ENCODE measurements at regions not wholly inside any gene's neighbourhood (a gene's known extent, or its start where the extent isn't known, plus 50 kb on each side); places are given as distances from the start of the nearest gene placed in this dataset.

DNA sequence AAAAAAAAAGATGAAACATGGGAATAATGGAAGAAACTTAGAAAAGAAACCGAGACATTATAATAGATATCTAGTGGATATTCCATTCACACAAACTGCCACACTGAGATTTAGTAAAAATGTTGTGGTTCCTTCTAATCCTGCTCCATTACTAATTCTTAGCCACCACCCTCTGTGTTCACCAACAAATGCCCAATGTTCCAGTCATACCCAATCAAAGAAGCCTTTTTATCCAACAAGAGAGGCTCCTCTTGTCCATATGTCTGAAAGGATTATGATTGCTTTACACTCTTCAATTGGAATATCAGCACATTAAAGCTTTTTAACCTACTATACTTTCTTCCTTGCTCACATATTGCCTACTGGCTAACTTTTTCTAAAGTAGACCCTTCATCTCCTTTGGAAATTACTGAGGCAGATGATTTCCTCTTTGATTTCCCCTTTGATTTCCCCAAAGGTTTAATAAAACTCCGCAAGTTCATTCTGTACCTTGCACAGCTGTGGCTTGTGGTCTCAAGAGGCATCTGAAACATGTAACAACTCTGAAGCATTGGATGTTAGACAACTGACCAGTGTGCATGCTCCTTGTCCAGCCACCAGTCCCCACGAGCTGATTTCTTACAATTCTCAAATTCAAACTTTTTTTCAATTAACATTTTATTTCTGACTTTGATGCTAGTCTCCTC lies 305.6 kb upstream of the LYPLAL1 start:
- DNase-seq (ENCODE audit: low read depth, low spot score), result peak; percentile 64
- TF ChIP-seq, protein P1, sequence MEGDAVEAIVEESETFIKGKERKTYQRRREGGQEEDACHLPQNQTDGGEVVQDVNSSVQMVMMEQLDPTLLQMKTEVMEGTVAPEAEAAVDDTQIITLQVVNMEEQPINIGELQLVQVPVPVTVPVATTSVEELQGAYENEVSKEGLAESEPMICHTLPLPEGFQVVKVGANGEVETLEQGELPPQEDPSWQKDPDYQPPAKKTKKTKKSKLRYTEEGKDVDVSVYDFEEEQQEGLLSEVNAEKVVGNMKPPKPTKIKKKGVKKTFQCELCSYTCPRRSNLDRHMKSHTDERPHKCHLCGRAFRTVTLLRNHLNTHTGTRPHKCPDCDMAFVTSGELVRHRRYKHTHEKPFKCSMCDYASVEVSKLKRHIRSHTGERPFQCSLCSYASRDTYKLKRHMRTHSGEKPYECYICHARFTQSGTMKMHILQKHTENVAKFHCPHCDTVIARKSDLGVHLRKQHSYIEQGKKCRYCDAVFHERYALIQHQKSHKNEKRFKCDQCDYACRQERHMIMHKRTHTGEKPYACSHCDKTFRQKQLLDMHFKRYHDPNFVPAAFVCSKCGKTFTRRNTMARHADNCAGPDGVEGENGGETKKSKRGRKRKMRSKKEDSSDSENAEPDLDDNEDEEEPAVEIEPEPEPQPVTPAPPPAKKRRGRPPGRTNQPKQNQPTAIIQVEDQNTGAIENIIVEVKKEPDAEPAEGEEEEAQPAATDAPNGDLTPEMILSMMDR (IDR thresholded peaks at IDR 0.05; ENCODE audit: low read depth, low read length), result no peak
- H3K4me3 ChIP-seq (ENCODE audit: low read depth, low read length), result no peak overlapping the region

DNA sequence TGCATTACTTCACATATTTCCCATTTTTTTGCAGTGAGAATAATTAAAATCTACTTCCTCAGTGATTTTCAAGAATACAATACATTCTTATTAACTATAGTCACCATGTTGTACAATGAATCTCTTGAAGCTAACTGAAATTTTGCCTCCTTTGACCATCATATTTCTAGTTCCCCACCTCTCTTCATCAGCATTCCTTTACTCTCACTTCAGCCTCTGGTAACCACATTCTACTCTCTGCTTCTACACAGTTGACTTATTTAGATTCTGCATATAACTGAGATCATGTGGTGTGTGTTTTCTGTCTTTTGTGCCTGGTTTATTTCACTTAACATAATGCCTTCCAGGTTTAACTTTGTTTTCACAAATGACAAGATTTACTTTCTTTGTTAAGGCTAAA lies 304.4 kb upstream of the LYPLAL1 start:
- TF ChIP-seq, protein P1 (IDR thresholded peaks at IDR 0.05; ENCODE audit: low read depth, low read length), result no peak
- in situ Hi-C loops (cut with HindIII; ENCODE audit: low sequenced_read_pairs), result no loop called here
- H3K4me3 ChIP-seq (ENCODE audit: low read depth, low read length), result no peak overlapping the region
- DNase-seq (ENCODE audit: low read depth, low spot score), result peak; percentile 31

More for the DNA sequence above, 305.6 kb upstream of the LYPLAL1 start:
- in situ Hi-C loops (cut with HindIII; ENCODE audit: low sequenced_read_pairs), result no loop called here

DNA sequence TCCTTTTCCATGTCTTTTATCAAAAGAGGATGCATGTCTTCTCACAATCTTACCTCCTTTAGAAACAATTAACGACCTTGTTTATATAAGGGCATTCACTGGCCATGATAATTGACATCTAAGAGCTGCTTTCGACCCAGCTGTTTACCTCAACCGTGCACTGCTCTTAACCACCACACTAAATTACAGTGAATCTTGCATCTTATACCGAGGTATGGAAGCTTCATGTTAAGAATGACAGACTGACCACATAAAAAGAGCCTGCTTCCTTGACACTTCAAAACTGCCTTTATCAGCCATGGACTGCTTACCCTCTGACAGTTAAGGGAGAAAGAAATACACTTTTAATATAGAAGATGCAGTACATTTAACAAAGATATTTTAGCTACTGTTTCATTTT lies 301.7 kb upstream of the LYPLAL1 start:
- TF ChIP-seq, protein P1 (IDR thresholded peaks at IDR 0.05; ENCODE audit: low read depth, low read length), result no peak
- in situ Hi-C loops (cut with HindIII; ENCODE audit: low sequenced_read_pairs), result no loop called here
- no peak overlapping the region for H3K4me3 ChIP-seq (ENCODE audit: low read depth, low read length)
- DNase-seq (ENCODE audit: low read depth, low spot score), result no peak

DNA sequence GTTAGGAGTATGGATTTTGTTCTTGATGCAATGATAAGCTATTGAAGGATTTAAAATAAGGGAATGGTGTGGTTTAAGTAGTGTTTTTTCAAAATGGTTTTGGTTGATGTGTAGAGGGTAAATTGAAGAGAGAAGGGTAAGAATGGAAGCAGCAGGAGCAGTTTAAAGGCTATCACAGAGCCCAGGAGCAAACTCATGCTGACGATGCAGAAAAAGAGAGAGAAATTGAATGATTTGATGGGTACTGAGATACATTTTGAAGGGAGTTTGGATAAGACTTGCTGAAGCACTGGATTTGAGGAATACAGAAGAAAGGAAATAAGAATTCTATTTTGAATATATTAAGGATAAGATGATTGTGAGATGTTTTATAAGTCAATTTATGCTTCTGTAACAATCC lies 300.8 kb upstream of the LYPLAL1 start:
- TF ChIP-seq, protein P1 (IDR thresholded peaks at IDR 0.05; ENCODE audit: low read depth, low read length), result no peak
- in situ Hi-C loops (cut with HindIII; ENCODE audit: low sequenced_read_pairs), result no loop called here
- no peak for DNase-seq (ENCODE audit: low read depth, low spot score)
- no peak overlapping the region for H3K4me3 ChIP-seq (ENCODE audit: low read depth, low read length)

DNA sequence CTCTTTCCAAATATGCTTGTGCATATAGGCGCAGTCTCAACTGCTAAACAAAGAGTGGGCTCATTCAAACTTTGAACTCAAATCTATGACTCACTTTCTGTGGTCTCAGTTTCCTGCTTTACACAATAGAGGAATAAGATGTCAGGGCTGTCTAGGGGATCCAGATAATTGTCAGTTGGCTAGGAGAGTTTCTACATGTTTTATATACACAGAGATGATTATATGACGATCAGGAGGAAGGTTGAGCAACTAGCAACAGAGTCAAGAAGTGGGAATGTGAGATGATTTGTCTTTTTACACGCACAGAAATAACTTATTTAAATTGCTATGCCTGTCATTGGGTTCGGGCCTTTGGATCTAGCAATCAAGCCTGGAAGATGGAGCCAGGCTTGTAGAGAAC lies 299.4 kb upstream of the LYPLAL1 start:
- no peak overlapping the region for H3K4me3 ChIP-seq (ENCODE audit: low read depth, low read length)
- TF ChIP-seq, protein P1 (IDR thresholded peaks at IDR 0.05; ENCODE audit: low read depth, low read length), result no peak
- peak; percentile 88 for DNase-seq (ENCODE audit: low read depth, low spot score)
- in situ Hi-C loops (cut with HindIII; ENCODE audit: low sequenced_read_pairs), result no loop called here

DNA sequence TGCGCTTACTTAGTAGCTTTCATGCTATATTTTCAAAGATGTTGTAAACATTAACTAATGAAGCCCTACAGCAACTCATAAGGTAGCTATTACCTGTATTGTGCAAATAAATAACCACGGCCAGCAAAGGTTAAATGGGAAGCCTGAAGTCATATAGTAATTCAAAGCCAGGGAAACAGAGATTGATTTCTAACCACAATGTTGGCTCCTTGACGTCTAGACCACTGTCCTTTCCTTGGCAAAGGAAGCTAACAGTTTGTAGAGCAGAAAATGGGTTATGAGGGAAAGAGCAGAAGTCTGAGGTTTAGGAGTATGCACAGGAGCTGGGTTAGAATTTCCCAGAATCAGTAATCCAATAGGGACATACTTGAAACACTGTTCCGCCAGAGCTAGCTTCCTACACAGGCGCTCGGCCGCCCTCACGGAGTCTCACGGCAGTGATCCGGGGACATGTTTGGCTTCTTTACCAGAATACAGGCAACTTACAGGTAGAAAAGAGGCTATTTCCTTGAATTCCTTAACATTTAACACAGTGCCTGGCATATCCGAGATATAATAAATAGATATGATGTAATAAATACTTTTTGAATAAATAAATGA lies 298.8 kb upstream of the LYPLAL1 start:
- in situ Hi-C loops (cut with HindIII; ENCODE audit: low sequenced_read_pairs), result no loop called here
- TF ChIP-seq, protein P1 (IDR thresholded peaks at IDR 0.05; ENCODE audit: low read depth, low read length), result no peak
- no peak overlapping the region for H3K4me3 ChIP-seq (ENCODE audit: low read depth, low read length)
- DNase-seq (ENCODE audit: low read depth, low spot score), result no peak

Measured in astrocyte of the spinal cord (primary cell).